GM19397 (cell line): ENCODE measurements at regions not wholly inside any gene's neighbourhood (a gene's known extent, or its start where the extent isn't known, plus 50 kb on each side); places are given as distances from the start of the nearest gene placed in this dataset.
"Not testable (repeated sequence)": the region's sequence is repeated elsewhere in the genome, so short reads cannot be mapped to it uniquely, and the experiment has no call there.

Source experiments
- ATAC-seq: cut with Tn5 transposase; IDR thresholded peaks from one replicate; pipeline ENCODE4 v1.9.1; 2021; ENCODE audit warnings: mild to moderate bottlenecking, moderate library complexity; ENCODE audit not compliant: unreplicated experiment

GRCh38 chr9:115766370-115766955 is 387.1 kb upstream of the PAPPA start:
- no peak for ATAC-seq

GRCh38 chr9:115770521-115770920 is 383.1 kb upstream of the PAPPA start:
- no peak for ATAC-seq

- no peak for ATAC-seq
These were observed 377.9 kb upstream of the PAPPA start for GRCh38 chr9:115775659-115776058.

GRCh38 chr9:115777610-115778009 is 376.0 kb upstream of the PAPPA start:
- no peak for ATAC-seq

GRCh38 chr9:115781070-115781736 is 372.4 kb upstream of the PAPPA start:
- ATAC-seq, result no peak

- no peak for ATAC-seq
These were observed 367.3 kb upstream of the PAPPA start for GRCh38 chr9:115786321-115786720.

- no peak for ATAC-seq
These were observed 363.1 kb upstream of the PAPPA start for GRCh38 chr9:115790520-115790919.

- ATAC-seq, result no peak
These were observed 358.6 kb upstream of the PAPPA start for GRCh38 chr9:115794921-115795475.

- ATAC-seq, result no peak
These were observed 353.9 kb upstream of the PAPPA start for GRCh38 chr9:115799734-115800133.

- no peak for ATAC-seq
These were observed 349.4 kb upstream of the PAPPA start for GRCh38 chr9:115804206-115804605.

GRCh38 chr9:115808108-115808507 is 345.5 kb upstream of the PAPPA start:
- no peak for ATAC-seq

- ATAC-seq, result no peak
These were observed 344.9 kb upstream of the PAPPA start for GRCh38 chr9:115808695-115809094.

- no peak for ATAC-seq
These were observed 343.4 kb upstream of the PAPPA start for GRCh38 chr9:115810166-115810565.

- no peak for ATAC-seq
These were observed 339.5 kb upstream of the PAPPA start for GRCh38 chr9:115814081-115814480.

- ATAC-seq, result no peak
These were observed 337.8 kb upstream of the PAPPA start for GRCh38 chr9:115815786-115816185.

GRCh38 chr9:115818651-115819050 is 334.9 kb upstream of the PAPPA start:
- ATAC-seq, result not testable (repeated sequence)

- no peak for ATAC-seq
These were observed 321.6 kb upstream of the PAPPA start for GRCh38 chr9:115832031-115832430.

GRCh38 chr9:115837618-115838017 is 316.0 kb upstream of the PAPPA start:
- ATAC-seq, result no peak

GRCh38 chr9:115838417-115838816 is 315.2 kb upstream of the PAPPA start:
- ATAC-seq, result no peak

- not testable (repeated sequence) for ATAC-seq
These were observed 309.2 kb upstream of the PAPPA start for GRCh38 chr9:115844433-115844832.

- ATAC-seq, result no peak
These were observed 307.8 kb upstream of the PAPPA start for GRCh38 chr9:115845648-115846312.

- no peak for ATAC-seq
These were observed 306.4 kb upstream of the PAPPA start for GRCh38 chr9:115847216-115847615.
